Gastrocnemius medialis (tissue), 4 donors: ENCODE measurements at regions not wholly inside any gene's neighbourhood (a gene's known extent, or its start where the extent isn't known, plus 50 kb on each side); places are given as distances from the start of the nearest gene placed in this dataset.

Experiments used
- ATAC-seq, 2 donors: fragments of 150-250 bp; one replicate each; pipeline ENCODE4 v1.9.1; 2016
- DNase-seq, 2 donors: peaks; one replicate each; pipeline ENCODE4 v3.0.0-alpha.2; 2019
- H3K27ac ChIP-seq, 4 donors: fragments of 200-600 bp; sonication (generic); 1 replicate in 1 of 4; 2 replicates in 3 of 4; pipeline ENCODE4 v1.5.1; 2016 to 2018; ENCODE audit warnings: mild to moderate bottlenecking in 2 of 4, moderate library complexity in 1 of 4
- H3K27me3 ChIP-seq, 3 donors: fragments of 200-600 bp; sonication (generic) in 2 of 3; 1 replicate in 1 of 3; 2 replicates in 2 of 3; pipeline versions ENCODE4 v1.5.1 to v1.6.0; 2016 to 2019; ENCODE audit warnings: mild to moderate bottlenecking in 1 of 3, moderate library complexity in 1 of 3
- H3K36me3 ChIP-seq, 2 donors: fragments of 200-600 bp; sonication (generic) in 1 of 2; one replicate each; pipeline ENCODE4 v1.5.1; 2017 to 2018
- H3K4me1 ChIP-seq, 2 donors: fragments of 200-600 bp; sonication (generic) in 1 of 2; one replicate each; pipeline ENCODE4 v1.5.1; 2016 to 2017; ENCODE audit warnings: mild to moderate bottlenecking in 2 of 2
- H3K4me3 ChIP-seq, 4 donors: fragments of 200-600 bp; sonication (generic) in 3 of 4; 1 replicate in 1 of 4; 2 replicates in 3 of 4; pipeline ENCODE4 v1.5.1; 2016 to 2019; ENCODE audit warnings: mild to moderate bottlenecking in 2 of 4
- H3K9me3 ChIP-seq, 3 donors: fragments of 200-600 bp; sonication (generic) in 2 of 3; 1 replicate in 1 of 3; 2 replicates in 2 of 3; pipeline ENCODE4 v1.5.1; 2016 to 2019
- POLR2A ChIP-seq, 2 donors: fragments of 450-650 bp; IDR thresholded peaks; one replicate each; pipeline ENCODE4 v1.6.1; 2017; ENCODE audit warnings: antibody characterized with exemption in 2 of 2, mild to moderate bottlenecking in 2 of 2, moderate library complexity in 2 of 2
- in situ Hi-C, 4 donors: fragments of 200-750 bp; cut with MboI; loops; one replicate each; pipeline versions ENCODE4 v1.15.0 to v1.8.0; 2017; ENCODE audit warnings: low sequenced_read_pairs in 4 of 4
- intact Hi-C: fragments of 100-400 bp; cut with DNase I; formaldehyde crosslinking; loops from one replicate; pipeline ENCODE4 v1.15.1; 2023; ENCODE audit warnings: low total_unique reads
- TF ChIP-seq, protein P1 (sequence below), 5 experiments: fragments of 450-650 bp in 3 of 5; fragments of 200-600 bp in 2 of 5; sonication (generic) in 2 of 5; IDR thresholded peaks in 4 of 5; conservative IDR thresholded peaks in 1 of 5; 1 replicate in 4 of 5; 2 replicates in 1 of 5; pipeline ENCODE4 v1.5.1; 2016 to 2019; ENCODE audit warnings: antibody characterized with exemption in 5 of 5, mild to moderate bottlenecking in 3 of 5, moderate library complexity in 3 of 5

DNA sequence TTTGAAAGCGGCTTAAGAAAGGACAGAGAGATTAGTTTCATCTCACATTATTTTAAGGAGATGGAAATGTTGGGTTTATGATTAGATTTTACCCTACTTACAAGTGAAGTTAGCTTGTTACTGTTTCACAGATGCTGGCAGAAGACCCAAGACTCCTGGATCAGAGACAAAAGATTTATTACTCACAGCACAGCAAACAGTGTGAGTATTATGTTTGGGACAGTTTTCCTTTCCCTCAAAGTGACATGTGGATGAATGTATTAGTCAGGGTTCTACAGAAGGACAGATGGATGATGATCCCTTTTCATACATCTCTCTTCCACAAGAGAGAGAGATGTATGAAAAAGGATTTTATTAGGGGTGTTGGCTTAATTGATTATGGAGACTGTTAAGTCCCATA is 281.8 kb upstream of the CDH2 start:
- intact Hi-C loops = no loop called here
- Histone ChIP-seq H3K27me3 (no peaks in the 10 kb centered on the region), H3K36me3 (no peaks in the 10 kb centered on the region), H3K4me3 (no peak overlapping the region), H3K9me3 (no peaks in the 10 kb centered on the region), H3K4me1 (no peaks in the 10 kb centered on the region), H3K27ac (no peak overlapping the region)
- ATAC-seq (no peak), DNase-seq (no peak)
- no peak for TF ChIP-seq POLR2A (IDR thresholded peaks at IDR 0.05)
- TF ChIP-seq, protein P1, sequence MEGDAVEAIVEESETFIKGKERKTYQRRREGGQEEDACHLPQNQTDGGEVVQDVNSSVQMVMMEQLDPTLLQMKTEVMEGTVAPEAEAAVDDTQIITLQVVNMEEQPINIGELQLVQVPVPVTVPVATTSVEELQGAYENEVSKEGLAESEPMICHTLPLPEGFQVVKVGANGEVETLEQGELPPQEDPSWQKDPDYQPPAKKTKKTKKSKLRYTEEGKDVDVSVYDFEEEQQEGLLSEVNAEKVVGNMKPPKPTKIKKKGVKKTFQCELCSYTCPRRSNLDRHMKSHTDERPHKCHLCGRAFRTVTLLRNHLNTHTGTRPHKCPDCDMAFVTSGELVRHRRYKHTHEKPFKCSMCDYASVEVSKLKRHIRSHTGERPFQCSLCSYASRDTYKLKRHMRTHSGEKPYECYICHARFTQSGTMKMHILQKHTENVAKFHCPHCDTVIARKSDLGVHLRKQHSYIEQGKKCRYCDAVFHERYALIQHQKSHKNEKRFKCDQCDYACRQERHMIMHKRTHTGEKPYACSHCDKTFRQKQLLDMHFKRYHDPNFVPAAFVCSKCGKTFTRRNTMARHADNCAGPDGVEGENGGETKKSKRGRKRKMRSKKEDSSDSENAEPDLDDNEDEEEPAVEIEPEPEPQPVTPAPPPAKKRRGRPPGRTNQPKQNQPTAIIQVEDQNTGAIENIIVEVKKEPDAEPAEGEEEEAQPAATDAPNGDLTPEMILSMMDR (IDR thresholded peaks at IDR 0.05 in 4 of 5, conservative IDR thresholded peaks at IDR 0.05 in 1 of 5) = no peak
- in situ Hi-C loops = no loop called here

DNA sequence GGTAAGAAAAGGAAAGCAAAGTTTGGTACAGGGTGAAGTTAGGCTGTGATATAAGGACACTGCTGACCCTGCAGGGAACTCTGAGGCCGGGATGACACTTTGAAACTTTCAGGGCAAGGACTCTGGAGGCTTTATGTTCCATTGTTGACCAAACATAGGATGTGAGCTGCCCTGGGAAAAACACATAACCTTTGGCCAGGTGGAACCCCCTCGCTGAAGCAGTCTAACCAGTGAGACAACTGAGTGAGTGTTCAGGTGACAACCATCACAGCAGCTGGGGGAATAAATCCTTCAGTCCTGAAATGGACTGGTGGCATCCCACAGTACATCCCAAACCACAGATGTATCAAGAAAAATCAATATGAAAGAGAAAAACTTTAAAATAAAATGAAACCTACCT is 280.9 kb upstream of the CDH2 start:
- no peaks in the 10 kb centered on the region for H3K36me3 ChIP-seq
- no peak overlapping the region for H3K4me3 ChIP-seq
- no peak overlapping the region for H3K27ac ChIP-seq
- ATAC-seq (no peak), DNase-seq (no peak)
- no peaks in the 10 kb centered on the region for H3K4me1 ChIP-seq
- TF ChIP-seq, protein P1 (IDR thresholded peaks at IDR 0.05 in 4 of 5, conservative IDR thresholded peaks at IDR 0.05 in 1 of 5) = no peak
- H3K9me3 ChIP-seq = no peaks in the 10 kb centered on the region
- intact Hi-C loops (no loop called here), in situ Hi-C loops (no loop called here)
- H3K27me3 ChIP-seq = no peaks in the 10 kb centered on the region

DNA sequence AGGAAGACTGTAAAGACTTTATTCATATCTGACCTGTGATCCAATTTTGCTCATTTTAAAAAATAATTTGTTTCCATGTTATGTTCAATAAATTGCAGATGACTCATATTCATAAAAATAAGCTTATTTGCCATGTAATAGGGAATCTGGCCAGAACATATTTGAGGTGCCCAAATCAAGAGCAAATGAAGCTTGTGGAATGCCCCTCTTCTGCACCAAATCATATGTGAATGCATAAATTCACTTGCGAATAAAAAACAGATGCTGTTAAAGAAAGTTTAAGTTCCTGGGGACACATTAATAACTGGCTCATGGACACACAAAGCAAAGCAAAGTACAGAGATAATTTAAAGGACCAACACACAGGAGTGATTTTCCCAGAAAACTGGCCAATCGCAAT is 279.0 kb upstream of the CDH2 start:
- DNase-seq (no peak), ATAC-seq (no peak)
- Histone ChIP-seq H3K4me1 (no peaks in the 10 kb centered on the region), H3K36me3 (no peaks in the 10 kb centered on the region), H3K4me3 (no peak overlapping the region), H3K27me3 (no peaks in the 10 kb centered on the region), H3K27ac (no peak overlapping the region), H3K9me3 (no peaks in the 10 kb centered on the region)
- in situ Hi-C loops = no loop called here
- intact Hi-C loops = no loop called here
- TF ChIP-seq, protein P1 (IDR thresholded peaks at IDR 0.05 in 4 of 5, conservative IDR thresholded peaks at IDR 0.05 in 1 of 5) = no peak
- TF ChIP-seq POLR2A (IDR thresholded peaks at IDR 0.05) = no peak

DNA sequence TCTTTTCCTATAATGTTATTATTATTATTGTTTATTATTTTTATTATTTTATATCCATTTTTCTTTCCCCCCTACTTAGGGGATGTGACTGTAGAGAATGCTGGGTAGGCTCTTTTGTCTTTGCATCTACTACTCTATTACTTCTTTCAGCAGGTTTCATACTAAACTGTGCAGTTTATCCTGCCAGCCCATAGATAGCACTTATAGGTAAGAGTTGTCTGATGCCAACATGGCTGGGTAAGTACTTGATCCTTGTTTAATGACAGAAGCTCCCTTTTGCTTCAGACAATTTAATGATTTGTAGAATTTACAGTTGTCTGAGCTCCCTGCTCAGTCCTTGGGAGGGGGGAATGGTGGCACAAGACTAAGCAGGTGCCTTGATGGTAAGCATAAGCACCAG is 262.9 kb upstream of the CDH2 start:
- H3K4me1 ChIP-seq = no peaks in the 10 kb centered on the region
- no peaks in the 10 kb centered on the region for H3K36me3 ChIP-seq
- DNase-seq (no peak), ATAC-seq (no peak)
- no peak for TF ChIP-seq POLR2A (IDR thresholded peaks at IDR 0.05)
- TF ChIP-seq, protein P1 (IDR thresholded peaks at IDR 0.05 in 4 of 5, conservative IDR thresholded peaks at IDR 0.05 in 1 of 5) = no peak
- no peaks in the 10 kb centered on the region for H3K9me3 ChIP-seq
- no peaks in the 10 kb centered on the region for H3K27me3 ChIP-seq
- intact Hi-C loops (no loop called here), in situ Hi-C loops (no loop called here)
- H3K27ac ChIP-seq = no peak overlapping the region
- H3K4me3 ChIP-seq = no peak overlapping the region

DNA sequence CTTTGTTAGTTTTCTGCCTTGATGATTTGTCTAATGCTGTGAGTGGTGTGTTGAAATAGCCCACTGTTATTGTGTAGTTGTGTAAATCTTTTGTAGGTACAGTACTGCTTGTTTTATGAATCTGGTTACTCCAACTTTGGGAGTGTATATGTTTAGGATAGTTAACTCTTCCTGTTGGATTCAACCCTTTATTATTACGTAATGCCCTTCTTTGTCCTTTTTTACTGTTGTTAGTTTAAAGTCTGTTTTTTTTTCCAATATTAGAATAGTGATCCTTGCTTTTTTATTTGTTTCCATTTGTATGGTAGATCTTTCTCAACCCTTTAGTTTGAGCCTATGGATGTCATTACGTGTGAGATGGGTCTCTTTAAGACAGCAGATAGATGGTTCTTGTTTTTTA is 261.5 kb upstream of the CDH2 start:
- Histone ChIP-seq H3K4me3 (no peak overlapping the region), H3K27ac (no peak overlapping the region), H3K27me3 (no peaks in the 10 kb centered on the region), H3K4me1 (no peaks in the 10 kb centered on the region), H3K9me3 (no peaks in the 10 kb centered on the region), H3K36me3 (no peaks in the 10 kb centered on the region)
- DNase-seq (no peak), ATAC-seq (no peak)
- in situ Hi-C loops = no loop called here
- intact Hi-C loops = no loop called here
- TF ChIP-seq, protein P1 (IDR thresholded peaks at IDR 0.05 in 4 of 5, conservative IDR thresholded peaks at IDR 0.05 in 1 of 5) = no peak
- TF ChIP-seq POLR2A (IDR thresholded peaks at IDR 0.05) = no peak
